ENCODE measurements at regions not wholly inside any gene's neighbourhood (a gene's known extent, or its start where the extent isn't known, plus 50 kb on each side); places are given as distances from the start of the nearest gene placed in this dataset.

GRCh38 chr15:93332168-93332553 lies 243.2 kb upstream of the RGMA start:
- TF ChIP-seq CTCF (IDR thresholded peaks at IDR 0.05 in 8 of 11, conservative IDR thresholded peaks at IDR 0.05 in 3 of 11): no peak
- TF ChIP-seq POLR2AphosphoS5 (IDR thresholded peaks at IDR 0.05): no peak

All from spleen (tissue), 7 donors.